Ishikawa (cell line): ENCODE measurements at regions not wholly inside any gene's neighbourhood (a gene's known extent, or its start where the extent isn't known, plus 50 kb on each side); places are given as distances from the start of the nearest gene placed in this dataset.

Experiments
- CEBPB ChIP-seq: IDR thresholded peaks from 2 replicates; pipeline ENCODE4 v1.6.1; 2012
- CREB1 ChIP-seq: IDR thresholded peaks from 2 replicates; pipeline ENCODE4 v1.6.1; 2012; ENCODE audit warnings: low read depth
- EGR1 ChIP-seq: IDR thresholded peaks from 2 replicates; pipeline ENCODE4 v1.6.1; 2012
- EP300 ChIP-seq: IDR thresholded peaks from 2 replicates; pipeline ENCODE4 v1.6.1; 2012; ENCODE audit warnings: borderline replicate concordance
- FOXM1 ChIP-seq: IDR thresholded peaks from 2 replicates; pipeline ENCODE4 v1.6.1; 2012; ENCODE audit warnings: low read depth, borderline replicate concordance
- MAX ChIP-seq: IDR thresholded peaks from 2 replicates; pipeline ENCODE4 v1.6.1; 2012
- NFIC ChIP-seq: IDR thresholded peaks from 2 replicates; pipeline ENCODE4 v1.6.1; 2012
- RAD21 ChIP-seq: IDR thresholded peaks from 2 replicates; pipeline ENCODE4 v1.6.1; 2012; ENCODE audit warnings: low read depth
- REST ChIP-seq: IDR thresholded peaks from 2 replicates; pipeline ENCODE4 v1.6.1; 2012; ENCODE audit warnings: low read depth, mild to moderate bottlenecking
- TAF1 ChIP-seq: IDR thresholded peaks from 2 replicates; pipeline ENCODE4 v1.6.1; 2012; ENCODE audit warnings: low read depth, mild to moderate bottlenecking
- TCF12 ChIP-seq: IDR thresholded peaks from 2 replicates; pipeline ENCODE4 v1.6.1; 2012; ENCODE audit warnings: low read depth
- TEAD4 ChIP-seq: IDR thresholded peaks from 2 replicates; pipeline ENCODE4 v1.6.1; 2012
- USF1 ChIP-seq: IDR thresholded peaks from 2 replicates; pipeline ENCODE4 v1.6.1; 2012
- YY1 ChIP-seq: IDR thresholded peaks from 2 replicates; pipeline ENCODE4 v1.6.1; 2012; ENCODE audit warnings: low read depth
- ZBTB7A ChIP-seq: IDR thresholded peaks from 2 replicates; pipeline ENCODE4 v1.6.1; 2012; ENCODE audit warnings: low read depth

GRCh38 chr10:123580426-123580825 is 85.7 kb upstream of the GPR26 start:
- TF ChIP-seq TAF1 (no peak), USF1 (no peak), ZBTB7A (no peak), YY1 (no peak), REST (no peak), MAX (no peak), CREB1 (no peak), TEAD4 (no peak), CEBPB (no peak), RAD21 (no peak), NFIC (no peak), EP300 (no peak), FOXM1 (no peak), TCF12 (no peak), EGR1 (no peak)

- TF ChIP-seq REST (no peak), TAF1 (no peak), TCF12 (no peak), CEBPB (no peak), NFIC (no peak), FOXM1 (no peak), EGR1 (no peak), TEAD4 (no peak), EP300 (no peak), YY1 (no peak), ZBTB7A (no peak), MAX (no peak), RAD21 (no peak), CREB1 (no peak), USF1 (no peak)
These were observed 84.5 kb upstream of the GPR26 start for GRCh38 chr10:123581656-123582055.

GRCh38 chr10:123582084-123582989 is 83.8 kb upstream of the GPR26 start:
- TF ChIP-seq EGR1 (no peak), YY1 (no peak), CREB1 (no peak), TEAD4 (no peak), TAF1 (no peak), FOXM1 (no peak), ZBTB7A (no peak), RAD21 (peak; percentile 94)

GRCh38 chr10:123583639-123584418 is 82.3 kb upstream of the GPR26 start:
- no peak for TF ChIP-seq CEBPB
- TF ChIP-seq RAD21 = peak; percentile 73

- TF ChIP-seq TEAD4 (no peak), EP300 (no peak), ZBTB7A (no peak), EGR1 (no peak), FOXM1 (no peak), NFIC (no peak), TCF12 (no peak), TAF1 (no peak)
These were observed 81.8 kb upstream of the GPR26 start for GRCh38 chr10:123584419-123584775.
